ENCODE measurements at regions not wholly inside any gene's neighbourhood (a gene's known extent, or its start where the extent isn't known, plus 50 kb on each side); places are given as distances from the start of the nearest gene placed in this dataset.
"Not testable (repeated sequence)": the region's sequence is repeated elsewhere in the genome, so short reads cannot be mapped to it uniquely, and the experiment has no call there.

DNA sequence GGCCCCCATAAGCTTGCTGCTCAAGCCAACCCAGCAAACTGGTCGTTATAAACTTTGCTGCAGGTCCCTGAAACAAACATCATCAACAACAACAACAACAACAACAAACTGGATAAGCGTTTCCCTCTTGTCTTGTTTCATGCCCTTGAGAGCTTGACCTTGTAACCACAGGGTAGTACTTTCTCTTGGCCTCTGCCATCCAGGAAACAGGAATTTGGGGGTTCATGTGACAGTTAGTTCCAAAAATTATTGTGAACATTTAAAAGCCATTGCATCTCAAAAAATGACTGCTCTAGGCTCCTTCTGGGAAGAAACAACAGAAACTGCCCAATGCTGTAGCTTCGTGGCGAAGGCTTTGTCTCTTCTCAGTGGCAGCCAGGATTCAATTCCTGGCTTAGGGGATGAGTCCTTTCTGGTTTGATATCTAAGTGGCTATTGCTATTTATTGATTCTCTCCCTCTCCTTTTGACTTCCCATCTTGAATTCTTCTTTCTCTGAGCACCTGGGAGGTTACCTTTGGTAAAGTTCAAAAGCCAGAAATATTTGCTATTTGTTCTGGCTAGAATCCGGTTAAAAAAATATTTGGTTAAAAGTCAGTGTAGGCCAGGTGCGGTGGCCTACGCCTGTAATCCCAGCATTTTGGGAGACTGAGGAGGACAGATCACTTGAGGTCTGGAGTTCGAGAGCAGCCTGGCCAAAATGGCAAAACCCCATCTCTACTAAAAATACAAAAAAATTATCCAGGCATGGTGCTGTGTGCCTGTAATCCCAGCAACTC is 52.0 kb upstream of the CPM start:
- DNase-seq = no peak

DNA sequence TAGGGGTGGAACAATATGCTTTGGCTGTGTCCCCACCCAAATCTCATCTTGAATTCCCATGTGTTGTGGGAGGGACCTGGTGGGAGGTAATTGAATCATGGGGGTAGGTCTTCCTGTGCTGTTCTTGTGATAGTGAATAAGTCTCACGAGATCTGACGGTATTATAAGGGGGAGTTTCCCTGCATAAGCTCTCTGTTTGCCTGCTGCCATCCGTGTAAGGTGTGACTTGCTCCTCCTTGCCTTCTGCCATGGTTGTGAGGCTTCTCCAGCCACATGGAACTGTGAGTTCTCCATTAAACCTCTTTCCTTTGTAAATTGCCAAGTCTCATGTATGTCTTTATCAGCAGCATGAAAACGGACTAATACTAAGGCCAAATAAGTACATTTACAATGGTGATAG is 64.6 kb upstream of the CPM start:
- DNase-seq = not testable (repeated sequence)

DNA sequence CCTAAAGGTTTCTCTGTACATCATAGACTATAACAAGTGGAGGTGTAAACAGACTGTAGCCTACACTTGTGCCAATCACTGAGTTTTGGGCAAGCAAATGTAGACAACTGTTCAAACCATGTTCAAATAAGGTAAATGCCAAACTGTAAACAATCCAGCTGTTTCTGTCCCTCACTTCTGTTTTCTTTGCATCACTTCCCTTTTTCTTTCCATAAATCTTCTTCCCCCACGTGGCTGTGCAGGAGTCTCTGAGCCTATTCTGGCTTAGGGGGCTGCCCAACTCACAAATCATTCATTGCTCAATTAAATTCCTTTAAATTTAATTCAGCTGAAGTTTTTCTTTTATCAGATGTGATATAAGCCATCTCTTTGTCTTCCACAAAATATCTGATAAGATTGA is 65.1 kb upstream of the CPM start:
- DNase-seq = no peak

DNA sequence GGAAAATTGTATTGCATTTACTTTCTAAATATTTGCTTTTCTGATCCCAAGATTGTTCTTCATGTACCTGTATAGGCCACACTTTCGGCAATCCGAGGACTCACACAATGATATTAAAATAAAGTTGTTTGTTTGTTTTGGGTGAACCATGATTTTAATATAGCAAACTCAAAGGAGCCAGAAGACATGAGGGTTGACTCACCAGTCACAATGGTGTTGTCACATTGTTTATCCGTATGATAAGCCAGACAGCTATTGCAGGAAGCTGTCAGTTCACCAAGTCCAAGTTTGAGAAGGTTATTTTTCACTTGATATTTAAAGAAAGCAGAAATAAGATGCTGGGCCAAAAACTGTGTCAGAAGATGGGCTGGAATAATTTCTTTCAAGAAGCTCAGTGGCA is 67.1 kb upstream of the CPM start:
- DNase-seq = no peak

DNA sequence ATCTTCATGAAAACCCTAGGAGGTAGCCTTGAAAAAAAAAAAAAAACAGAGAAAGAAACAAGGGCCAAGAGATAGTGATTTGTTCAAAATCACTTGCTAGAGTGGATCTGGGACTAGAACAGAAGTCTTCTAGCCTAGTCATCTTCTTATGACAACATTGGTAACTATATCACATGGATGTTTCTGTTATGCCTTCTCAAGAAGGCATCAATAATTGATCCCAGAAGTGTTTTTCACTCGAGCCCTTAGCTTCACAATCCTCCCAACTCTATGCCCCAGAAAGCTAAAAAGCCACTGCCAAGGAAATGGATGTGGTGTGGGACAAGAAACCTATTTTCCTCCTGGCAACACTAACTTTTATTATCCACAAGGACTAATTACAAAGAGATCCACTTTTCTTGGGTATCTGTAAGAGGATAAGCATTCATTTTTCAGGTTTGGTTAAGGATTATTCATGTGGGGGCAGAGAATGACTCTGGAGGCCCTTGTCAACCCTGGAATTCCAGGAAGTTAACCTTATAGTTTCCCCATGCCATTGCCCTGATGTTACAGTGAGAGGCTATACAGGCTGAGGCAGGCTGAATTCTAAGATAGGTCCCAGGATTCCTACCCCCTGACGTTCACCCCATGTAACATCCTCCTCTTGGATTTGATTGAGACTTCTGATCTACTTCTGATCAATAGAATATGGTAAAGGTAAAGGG is 67.7 kb upstream of the CPM start:
- DNase-seq = no peak

DNA sequence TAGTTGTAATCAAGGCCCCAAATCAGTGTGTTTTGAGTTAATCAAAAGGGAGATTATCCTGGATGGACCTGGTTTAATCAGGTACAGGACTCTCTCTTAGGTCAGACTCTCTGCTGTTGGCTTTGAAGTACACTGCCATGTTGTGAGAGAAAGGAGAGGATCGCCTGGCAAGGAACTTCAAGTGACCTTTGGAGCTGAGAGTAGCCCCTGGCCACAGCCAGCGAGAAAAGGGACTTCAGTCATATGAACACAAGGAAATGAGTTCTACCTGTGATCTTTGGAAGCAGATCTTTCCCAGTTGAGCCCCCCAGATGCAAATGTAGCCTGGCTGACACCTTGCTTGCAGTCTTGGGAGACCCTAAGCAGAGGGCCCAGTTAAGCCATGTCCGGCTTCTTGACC is 68.3 kb upstream of the CPM start:
- no peak for DNase-seq

DNA sequence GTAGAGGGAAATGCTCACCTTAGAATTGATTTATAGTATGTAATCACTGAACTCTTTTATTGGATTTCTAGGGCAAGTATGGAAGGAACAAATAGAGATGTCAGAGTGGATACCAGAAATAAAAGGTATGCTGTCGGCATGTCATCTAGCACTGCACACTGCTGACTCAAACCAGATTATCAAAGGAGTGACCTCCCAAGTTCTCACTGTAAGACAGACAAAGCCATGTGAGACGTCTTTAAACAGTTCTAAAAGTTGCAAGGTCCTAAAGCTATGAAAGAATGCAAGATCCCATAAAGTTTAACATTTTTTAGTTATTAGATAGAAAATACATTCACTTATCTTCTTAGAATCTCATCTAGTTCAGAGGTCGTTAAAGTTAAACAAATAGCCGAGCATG is 70.0 kb upstream of the CPM start:
- no peak for DNase-seq

DNA sequence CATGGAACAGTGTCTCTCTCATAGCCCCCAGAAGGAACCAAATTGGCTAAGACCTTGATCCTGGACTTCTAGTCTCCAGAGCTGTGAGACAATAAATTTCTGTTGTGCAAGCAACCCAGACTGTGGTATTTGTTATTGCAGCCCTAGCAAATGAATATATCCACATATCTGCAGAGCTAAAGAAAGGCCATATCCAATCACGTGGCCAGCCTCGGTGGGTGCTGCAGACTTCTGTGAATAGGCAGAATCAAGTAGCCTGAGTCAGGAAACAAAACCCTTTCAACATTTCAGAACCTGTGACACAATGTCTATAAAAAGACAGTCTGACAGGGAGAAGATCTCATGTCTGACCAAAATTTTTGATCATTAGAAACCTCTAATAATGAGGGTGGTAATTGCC is 71.0 kb upstream of the CPM start:
- no peak for DNase-seq

DNA sequence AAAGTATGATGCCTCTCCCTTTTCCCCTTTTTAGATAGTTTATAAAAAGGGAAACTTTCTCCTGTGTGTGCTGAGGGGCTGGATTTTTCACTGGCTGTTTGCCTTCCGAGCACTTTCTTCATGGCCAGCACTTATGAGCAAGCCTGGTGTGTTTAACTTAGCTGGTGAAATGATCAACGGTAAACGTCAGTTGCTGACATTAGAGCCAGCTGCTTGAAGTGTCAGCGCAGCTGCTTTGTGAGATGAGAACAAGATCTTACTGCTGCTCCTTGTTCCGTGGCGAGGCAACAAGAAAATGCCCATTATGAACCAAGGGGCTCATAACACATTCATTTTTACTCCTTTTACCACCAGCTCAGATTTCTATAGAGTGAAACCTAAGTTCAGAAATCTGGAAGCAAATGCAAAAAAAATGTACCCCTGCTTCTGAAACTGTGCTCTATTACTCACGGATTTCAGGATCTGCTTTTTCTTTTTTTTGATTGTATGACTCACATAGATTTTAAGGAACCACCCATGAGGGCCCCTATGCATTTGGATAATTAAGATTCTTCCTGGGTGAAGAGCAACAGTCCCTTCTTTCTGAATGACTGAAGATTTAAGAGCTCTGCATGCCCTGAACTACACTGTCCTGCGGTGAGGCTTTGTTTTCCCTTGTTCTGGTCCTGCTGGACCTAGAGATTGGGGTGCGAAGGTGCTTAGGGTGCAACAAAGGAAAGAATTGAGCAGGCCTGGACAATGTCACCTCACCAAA is 74.3 kb upstream of the CPM start:
- no peak for DNase-seq

DNA sequence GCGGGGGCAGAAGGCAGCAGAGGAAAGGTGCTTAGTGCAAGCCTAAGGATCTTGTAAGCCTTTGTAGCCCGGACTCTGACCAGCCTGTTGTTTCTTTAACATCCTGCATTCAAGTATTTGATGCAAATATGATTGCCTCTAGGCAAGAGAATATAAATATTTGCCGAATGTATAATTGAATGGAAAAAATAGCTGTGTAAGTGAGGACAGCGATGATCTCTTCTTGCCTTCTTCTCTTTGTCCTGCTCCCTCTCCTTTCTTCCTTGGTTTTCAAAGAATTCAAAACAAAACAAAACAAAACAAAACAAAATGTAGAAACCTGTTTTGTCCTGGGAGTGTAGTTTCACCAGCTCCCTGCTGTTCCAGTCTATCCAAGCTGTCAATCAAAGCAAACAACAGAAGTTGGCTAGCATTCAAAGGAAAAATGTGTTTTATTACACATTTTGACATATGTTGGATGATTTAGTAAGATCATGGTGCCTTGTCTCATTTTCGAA is 74.9 kb upstream of the CPM start:
- no peak for DNase-seq

DNA sequence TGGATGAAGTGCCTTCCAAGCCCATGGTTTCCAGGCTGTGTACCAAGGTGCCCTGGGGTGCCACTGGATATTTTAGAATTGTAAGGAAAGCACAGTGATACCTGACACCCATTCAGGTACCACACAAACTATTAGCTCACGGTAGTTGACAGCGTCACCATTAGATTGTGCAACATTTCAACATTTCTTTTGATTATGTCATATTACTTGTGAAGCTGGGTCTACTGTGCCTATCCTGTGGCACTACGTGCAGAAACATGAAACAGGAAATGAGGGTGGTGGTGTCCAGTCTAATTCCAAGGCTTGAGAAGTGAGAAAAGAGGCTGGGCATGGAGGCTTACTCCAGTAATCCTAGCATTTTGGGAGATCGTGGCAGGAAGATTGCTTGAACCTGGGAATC is 75.5 kb upstream of the CPM start:
- DNase-seq = no peak

DNA sequence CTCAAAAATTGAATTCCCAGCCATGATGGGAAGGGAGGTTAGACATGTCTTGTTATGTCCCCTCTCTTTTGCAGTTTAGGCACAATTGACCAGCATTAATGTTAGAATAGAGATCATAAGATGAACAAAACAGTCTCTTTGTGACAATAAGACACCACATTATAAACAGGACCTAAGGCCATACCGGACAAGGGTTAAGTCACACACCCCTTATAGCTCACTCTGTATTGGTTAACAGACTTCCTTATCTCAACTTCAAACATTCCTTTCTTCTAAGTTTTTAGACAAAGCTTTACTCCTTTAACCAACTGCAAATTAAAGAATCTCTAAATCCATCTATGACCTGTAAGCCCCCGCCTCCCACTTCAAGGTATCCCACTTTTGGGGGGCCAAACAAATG is 81.1 kb upstream of the CPM start:
- DNase-seq = no peak

DNA sequence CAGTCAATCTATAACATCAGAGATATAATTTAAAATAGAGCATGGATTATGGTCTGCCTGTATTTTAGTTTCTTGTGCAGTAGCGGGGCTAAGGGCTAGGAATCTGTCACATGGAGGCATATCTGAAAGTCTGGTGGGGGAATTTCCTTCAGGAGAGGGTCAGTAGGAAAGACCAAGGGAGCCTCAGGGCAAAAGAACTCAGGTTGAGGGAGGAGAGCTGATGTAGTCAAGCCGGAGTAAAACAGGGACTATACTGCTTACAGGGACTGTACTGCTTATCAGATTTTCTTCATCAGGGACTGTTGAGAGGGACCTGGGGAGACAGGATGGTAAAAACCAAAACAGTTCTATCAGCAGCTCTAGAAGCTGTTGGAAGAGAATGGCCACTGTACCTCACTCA is 82.0 kb upstream of the CPM start:
- no peak for DNase-seq

DNA sequence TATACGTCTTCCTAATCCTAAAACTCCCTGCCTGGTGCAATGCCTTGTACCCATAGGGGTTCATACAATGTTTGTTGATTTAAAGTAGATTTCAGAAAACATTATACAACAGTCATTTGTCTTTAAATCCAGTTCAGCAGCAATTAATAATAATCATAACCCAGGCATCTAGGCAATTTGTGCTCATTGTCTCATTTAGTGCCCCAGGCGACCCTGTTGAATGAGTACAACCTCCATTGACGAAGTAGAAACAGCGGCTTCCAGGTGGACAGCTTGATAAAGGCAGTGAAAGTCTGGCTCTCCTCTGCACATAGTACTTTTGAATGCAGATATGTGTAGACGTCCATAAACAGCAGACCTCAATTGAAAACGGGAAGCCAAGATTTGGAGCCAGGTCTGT is 82.9 kb upstream of the CPM start:
- DNase-seq = no peak

DNA sequence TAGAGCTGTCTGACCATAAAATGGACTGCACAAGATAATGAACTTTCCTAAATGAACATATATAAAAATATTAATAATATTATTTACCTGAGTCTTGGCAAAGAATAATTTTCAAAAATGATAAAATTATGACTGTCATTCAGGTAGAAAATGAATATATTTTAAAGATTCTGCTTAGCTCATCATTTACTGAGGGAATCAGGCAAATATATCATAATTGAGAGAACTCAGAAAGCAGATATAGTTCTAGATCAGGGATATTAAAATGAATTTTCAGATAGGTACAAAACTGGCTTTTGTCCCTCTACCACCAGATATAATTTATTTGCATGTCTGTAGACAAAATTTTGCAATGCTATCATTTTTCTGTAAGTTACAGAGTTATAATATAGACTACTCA is 86.1 kb upstream of the CPM start:
- no peak for DNase-seq

DNA sequence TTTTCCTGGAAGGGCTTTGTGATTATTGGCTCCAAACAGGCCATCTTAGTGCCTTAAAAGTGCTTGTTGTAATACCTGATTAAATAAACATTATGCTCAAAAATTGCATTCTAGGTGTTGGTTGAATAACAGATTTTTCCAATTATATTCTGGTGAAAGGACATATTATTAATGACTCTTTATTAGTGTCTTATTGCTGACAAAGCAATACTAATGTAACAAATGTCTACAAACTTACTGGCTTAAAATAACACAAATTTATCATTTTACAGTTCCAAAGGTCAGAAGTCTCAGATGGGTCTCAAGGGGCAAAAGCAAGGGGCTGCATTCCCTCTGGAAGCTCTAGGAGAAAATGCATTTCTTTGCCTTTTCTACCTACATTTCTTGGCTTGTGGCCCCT is 86.9 kb upstream of the CPM start:
- DNase-seq = no peak

DNA sequence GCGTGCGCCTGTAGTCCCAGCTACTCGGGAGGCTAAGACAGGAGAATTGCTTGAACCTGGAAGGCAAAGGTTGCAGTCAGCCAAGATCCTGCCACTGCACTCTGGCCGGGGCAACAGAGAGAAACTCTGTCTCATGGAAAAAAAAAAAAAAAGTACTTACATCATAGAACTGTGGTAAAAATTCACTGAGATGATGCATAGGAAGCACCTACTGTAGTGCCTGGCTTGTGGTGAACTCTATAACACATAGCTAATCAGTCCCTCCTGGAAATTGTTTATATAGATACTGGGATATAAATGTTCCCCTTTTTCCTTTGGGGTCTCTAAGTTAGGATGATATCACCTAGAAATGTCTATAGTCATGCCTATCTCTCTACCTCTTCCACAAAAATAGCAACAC is 89.7 kb upstream of the CPM start:
- no peak for DNase-seq

DNA sequence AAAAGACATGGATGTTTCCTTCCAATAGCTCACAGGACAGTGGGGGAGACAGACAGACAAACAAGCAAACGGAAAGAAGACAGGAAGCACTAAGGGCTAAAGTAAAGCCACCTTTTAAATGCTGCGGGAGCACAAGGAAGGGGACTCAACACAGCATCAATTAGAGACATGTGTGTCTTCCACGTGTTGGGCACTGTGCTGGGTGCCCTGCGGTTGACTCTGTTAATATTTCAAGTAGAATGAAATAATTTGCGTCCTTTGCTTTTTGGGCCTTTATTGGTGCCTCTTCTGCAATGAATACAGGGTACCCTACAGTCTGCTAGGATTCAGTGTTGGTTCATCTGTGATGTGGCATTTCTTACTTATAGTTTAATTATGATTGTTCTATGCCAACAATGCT is 90.9 kb upstream of the CPM start:
- no peak for DNase-seq

DNA sequence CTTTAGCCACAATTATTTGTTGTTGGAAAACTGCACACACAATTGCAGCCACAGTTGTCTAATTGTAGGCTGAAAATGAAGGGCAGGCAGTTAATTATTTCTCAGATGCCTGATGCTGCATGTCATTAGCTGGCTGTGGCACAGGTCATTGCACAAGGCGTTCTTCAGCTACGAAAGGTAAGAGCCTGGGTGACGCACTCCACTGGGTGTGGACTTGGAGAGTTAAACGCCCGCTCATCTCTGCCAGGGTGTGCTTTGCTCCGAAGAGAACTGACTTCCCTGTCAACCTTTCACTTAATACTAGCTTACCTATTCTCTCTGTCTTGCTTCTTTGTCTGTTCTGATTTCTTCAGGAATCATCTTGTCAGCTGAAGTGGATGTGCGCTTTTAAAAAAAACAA is 91.4 kb upstream of the CPM start:
- no peak for DNase-seq

DNA sequence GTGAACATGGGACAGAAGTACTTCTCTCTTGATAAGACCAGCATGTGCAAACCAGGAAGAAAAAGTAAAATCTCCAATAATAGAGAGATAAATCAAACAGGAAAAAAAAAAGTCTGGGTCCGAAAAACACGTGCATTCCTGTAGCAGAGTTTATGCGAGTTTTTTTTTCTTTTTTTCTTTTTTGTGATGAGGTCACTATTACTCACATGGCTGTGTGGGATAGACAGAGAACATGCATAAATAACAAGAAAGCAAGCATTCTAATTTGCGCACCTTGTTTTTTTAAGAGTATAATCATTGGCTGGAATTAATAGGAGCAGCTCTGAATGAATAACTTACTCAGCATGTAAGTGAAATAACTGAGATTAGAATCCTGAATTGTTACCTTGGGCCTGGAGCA is 91.9 kb upstream of the CPM start:
- no peak for DNase-seq

DNA sequence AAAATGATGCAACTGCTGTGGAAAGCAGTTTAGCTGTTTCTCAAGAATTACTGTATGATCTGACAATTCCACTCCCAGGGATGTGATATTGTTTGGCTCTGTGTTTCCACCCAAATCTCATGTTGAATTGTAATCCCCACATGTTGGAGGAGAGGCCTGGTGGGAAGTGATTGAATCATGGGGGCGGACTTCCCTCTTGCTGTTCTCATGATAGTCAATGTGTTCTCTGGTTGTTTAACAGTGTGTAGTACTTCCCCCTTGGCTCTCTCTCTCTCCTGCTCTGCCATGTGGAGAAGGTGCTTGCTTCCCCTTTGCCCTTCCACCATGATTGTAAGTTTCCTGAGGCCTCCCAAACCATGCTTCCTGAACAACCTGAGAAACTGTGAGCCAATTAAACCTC is 93.4 kb upstream of the CPM start:
- no peak for DNase-seq

DNA sequence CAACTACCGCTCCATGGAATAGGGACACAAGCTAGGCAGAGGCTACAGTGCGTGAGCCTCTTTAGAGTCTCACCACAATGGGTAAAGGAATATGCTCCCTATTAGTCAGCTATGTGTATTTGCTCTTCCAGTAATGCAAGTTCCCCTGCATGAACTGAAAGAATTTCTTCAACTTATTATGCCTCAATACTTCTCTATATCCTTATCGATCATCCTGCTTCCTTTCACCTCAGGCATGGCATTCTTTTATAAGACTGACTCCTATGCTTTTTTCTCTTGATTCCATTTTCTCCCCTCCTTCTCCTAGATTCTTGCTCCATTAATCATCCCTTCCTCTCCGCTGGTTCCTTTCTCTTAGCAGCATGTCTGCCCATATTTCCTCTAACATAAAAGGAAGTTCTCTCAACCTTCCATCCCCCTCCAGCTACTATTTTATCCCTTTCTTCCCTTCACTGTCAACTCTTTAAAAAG is 94.5 kb upstream of the CPM start:
- no peak for DNase-seq

DNA sequence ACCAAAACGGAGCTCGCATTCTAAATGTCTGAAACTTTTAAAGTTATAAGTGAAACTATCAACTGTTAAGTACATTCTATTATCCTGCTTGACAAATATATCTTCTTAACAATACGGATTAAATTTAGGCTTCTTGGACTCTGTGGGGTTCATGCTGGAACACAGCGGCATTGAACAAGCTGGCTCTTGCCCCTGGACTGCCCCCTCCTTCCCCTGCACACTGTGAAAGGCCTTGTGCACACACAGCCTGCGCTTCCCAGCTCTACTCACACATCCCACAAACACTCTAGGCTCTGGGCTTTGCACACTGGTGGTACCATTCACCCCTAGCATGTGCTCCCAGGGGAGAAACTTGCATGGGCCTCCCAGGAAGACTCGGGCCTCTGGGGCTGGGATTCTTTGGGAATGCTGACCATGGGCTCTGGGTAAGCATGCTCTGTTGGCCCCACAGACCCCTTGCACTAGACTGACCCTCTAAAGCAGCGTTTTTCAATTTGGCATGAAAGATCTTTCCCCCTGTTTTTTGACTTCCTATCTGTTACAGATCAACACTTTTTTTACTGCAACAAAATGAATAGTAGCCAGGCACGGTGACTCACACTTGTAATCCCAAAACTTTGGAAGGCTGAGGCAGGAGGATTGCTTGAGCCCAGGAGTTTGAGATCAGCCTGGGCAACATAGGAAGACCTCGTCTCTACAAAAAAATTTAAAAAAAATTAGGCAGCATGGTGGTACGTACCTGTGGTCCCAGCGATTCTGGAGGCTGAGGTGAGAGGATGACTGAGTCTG is 96.2 kb upstream of the CPM start:
- DNase-seq = no peak

All from effector CD4-positive, alpha-beta T cell (primary cell).